ENCODE measurements at regions not wholly inside any gene's neighbourhood (a gene's known extent, or its start where the extent isn't known, plus 50 kb on each side); places are given as distances from the start of the nearest gene placed in this dataset.

DNA sequence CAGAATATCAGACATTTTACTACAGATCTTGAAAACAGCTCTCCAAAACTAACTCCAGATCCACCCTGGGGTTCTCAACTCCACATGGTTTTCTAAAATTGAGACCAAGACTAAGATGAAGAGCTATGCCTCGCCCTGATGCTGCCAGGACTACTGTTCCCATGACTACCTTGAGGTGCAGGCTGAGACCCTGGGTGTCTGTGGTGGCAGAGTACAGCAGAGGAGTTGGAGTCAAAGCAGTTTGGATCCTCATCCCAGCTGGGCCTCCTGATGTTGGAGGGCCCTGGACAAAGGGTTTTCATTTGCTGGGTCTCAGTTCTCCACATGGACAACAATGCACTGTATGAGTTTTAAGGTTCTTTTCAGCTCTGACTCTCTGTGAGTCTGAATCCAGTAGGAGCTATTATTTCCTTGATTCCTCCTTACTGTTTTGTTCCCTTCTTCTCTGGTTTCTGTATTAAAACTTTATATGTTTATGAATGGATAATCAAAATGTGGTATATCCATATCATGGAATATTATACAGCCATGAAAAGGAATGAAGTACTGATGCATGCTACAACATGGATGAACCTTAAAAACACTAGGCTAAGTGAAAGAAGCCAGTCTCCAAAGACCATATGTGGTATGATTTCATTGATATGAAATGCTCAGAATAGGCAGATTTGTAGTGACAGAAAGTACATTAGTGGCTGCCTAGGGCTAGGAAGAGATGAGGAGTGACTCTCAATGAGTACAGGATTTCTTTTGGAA is 93.0 kb downstream of the CPN2 start:
- TF ChIP-seq TAF1 (IDR thresholded peaks at IDR 0.05; ENCODE audit: low read depth) (no peak), RAD21 (conservative IDR thresholded peaks at IDR 0.05) (no peak), SMC3 (conservative IDR thresholded peaks at IDR 0.05; ENCODE audit: poor library complexity) (no peak), EP300 (conservative IDR thresholded peaks at IDR 0.05; ENCODE audit: poor library complexity, severe bottlenecking) (no peak), REST (IDR thresholded peaks at IDR 0.05; ENCODE audit: borderline replicate concordance) (no peak), POLR2AphosphoS5 (IDR thresholded peaks at IDR 0.05) (no peak), MXI1 (conservative IDR thresholded peaks at IDR 0.05; ENCODE audit: poor library complexity, severe bottlenecking) (no peak), EZH2 (IDR thresholded peaks at IDR 0.05; ENCODE audit: borderline replicate concordance, insufficient read depth, low read length, poor library complexity, severe bottlenecking) (no peak)
- TF ChIP-seq, protein P1, sequence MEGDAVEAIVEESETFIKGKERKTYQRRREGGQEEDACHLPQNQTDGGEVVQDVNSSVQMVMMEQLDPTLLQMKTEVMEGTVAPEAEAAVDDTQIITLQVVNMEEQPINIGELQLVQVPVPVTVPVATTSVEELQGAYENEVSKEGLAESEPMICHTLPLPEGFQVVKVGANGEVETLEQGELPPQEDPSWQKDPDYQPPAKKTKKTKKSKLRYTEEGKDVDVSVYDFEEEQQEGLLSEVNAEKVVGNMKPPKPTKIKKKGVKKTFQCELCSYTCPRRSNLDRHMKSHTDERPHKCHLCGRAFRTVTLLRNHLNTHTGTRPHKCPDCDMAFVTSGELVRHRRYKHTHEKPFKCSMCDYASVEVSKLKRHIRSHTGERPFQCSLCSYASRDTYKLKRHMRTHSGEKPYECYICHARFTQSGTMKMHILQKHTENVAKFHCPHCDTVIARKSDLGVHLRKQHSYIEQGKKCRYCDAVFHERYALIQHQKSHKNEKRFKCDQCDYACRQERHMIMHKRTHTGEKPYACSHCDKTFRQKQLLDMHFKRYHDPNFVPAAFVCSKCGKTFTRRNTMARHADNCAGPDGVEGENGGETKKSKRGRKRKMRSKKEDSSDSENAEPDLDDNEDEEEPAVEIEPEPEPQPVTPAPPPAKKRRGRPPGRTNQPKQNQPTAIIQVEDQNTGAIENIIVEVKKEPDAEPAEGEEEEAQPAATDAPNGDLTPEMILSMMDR (IDR thresholded peaks at IDR 0.05; ENCODE audit: poor library complexity, severe bottlenecking): no peak
- Histone ChIP-seq H3K36me3 (ENCODE audit: insufficient read depth, low read length) (no peaks in the 10 kb centered on the region), H3K9me2 (ENCODE audit: insufficient read depth, low read length) (no peaks in the 10 kb centered on the region), H3K27me3 (ENCODE audit: insufficient read depth, low read depth, low read length) (no peaks in the 10 kb centered on the region), H4K20me1 (ENCODE audit: insufficient read depth) (no peaks in the 10 kb centered on the region), H3K79me2 (replicated peaks; ENCODE audit: insufficient read depth, low read length) (no peaks in the 10 kb centered on the region), H3K27ac (ENCODE audit: low read length) (no peak overlapping the region), H3K4me2 (ENCODE audit: low read length) (no peak overlapping the region), H3F3A (ENCODE audit: insufficient read depth, low read length, poor library complexity, severe bottlenecking) (no peaks in the 10 kb centered on the region), H3K4me3 (ENCODE audit: low read length) (no peak overlapping the region), H3K9me3 (ENCODE audit: low read length) (peaks cover 4% of the 10 kb centered on the region), H3K9ac (ENCODE audit: low read length) (no peak overlapping the region), H2AFZ (ENCODE audit: low read depth, low read length) (no peak overlapping the region)

DNA sequence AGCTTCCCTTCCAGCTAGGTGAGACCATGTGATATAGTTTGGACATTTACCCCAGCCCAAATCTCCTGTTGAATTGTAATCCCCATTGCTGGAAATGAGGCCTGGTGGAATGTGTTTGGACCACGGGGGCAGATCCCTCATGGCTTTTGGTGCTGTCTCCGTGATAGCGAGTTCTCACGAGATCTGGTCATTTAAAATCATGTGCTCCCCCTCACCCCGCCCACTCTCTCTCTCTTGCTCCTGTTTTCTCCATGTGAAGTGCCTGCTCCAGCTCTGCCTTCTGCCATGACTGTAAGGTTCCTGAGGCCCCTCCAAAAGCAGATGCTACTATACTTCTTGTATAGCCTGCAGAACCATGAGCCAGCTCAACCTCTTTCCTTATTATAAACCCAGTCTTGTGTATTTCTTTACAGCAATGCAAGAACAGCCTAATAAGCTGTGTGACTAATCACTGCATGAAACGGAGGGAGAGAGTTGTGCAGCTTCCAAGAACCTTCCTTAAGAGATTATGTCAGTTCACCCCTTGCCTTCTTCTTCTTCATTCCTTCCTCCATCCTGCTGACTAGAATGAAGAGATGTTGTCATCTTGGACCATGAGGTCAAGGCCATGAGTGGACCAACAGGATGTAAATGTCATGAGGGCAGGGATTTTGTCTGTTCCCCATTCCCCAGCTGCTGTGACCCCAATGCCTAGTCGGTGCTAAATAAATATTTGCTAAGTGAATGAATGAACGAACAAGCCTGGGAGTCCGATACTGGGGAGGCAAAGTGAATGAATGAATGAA is 91.0 kb downstream of the CPN2 start:
- TF ChIP-seq MXI1 (conservative IDR thresholded peaks at IDR 0.05; ENCODE audit: poor library complexity, severe bottlenecking): no peak
- no peak for TF ChIP-seq RAD21 (conservative IDR thresholded peaks at IDR 0.05)
- no peak for TF ChIP-seq POLR2AphosphoS5 (IDR thresholded peaks at IDR 0.05)
- TF ChIP-seq REST (IDR thresholded peaks at IDR 0.05; ENCODE audit: borderline replicate concordance): no peak
- no peak for TF ChIP-seq EP300 (conservative IDR thresholded peaks at IDR 0.05; ENCODE audit: poor library complexity, severe bottlenecking)
- TF ChIP-seq EZH2 (IDR thresholded peaks at IDR 0.05; ENCODE audit: borderline replicate concordance, insufficient read depth, low read length, poor library complexity, severe bottlenecking): no peak
- TF ChIP-seq TAF1 (IDR thresholded peaks at IDR 0.05; ENCODE audit: low read depth): no peak
- no peak for TF ChIP-seq SMC3 (conservative IDR thresholded peaks at IDR 0.05; ENCODE audit: poor library complexity)
- TF ChIP-seq, protein P1 (IDR thresholded peaks at IDR 0.05; ENCODE audit: poor library complexity, severe bottlenecking): no peak
- Histone ChIP-seq H3K9ac (ENCODE audit: low read length) (no peak overlapping the region), H3F3A (ENCODE audit: insufficient read depth, low read length, poor library complexity, severe bottlenecking) (no peaks in the 10 kb centered on the region), H3K4me3 (ENCODE audit: low read length) (no peak overlapping the region), H3K9me3 (ENCODE audit: low read length) (peaks cover 4% of the 10 kb centered on the region), H4K20me1 (ENCODE audit: insufficient read depth) (no peaks in the 10 kb centered on the region), H3K27me3 (ENCODE audit: insufficient read depth, low read depth, low read length) (no peaks in the 10 kb centered on the region), H2AFZ (ENCODE audit: low read depth, low read length) (no peak overlapping the region), H3K27ac (ENCODE audit: low read length) (no peak overlapping the region), H3K79me2 (replicated peaks; ENCODE audit: insufficient read depth, low read length) (no peaks in the 10 kb centered on the region), H3K4me2 (ENCODE audit: low read length) (no peak overlapping the region), H3K36me3 (ENCODE audit: insufficient read depth, low read length) (no peaks in the 10 kb centered on the region), H3K9me2 (ENCODE audit: insufficient read depth, low read length) (no peaks in the 10 kb centered on the region)

Data from neural cell (in vitro differentiated cells).